H9 (cell line): ENCODE measurements at regions not wholly inside any gene's neighbourhood (a gene's known extent, or its start where the extent isn't known, plus 50 kb on each side); places are given as distances from the start of the nearest gene placed in this dataset.
A peak's percentile ranks its signal among the peaks of the same experiment; 100 is the strongest.

Experiments
- DNase-seq: peaks from one replicate; pipeline ENCODE4 v3.0.0-alpha.2; 2017
- H2AFZ ChIP-seq: one replicate; pipeline ENCODE4 v1.6.1; 2013; ENCODE audit warnings: mild to moderate bottlenecking, low read length, control low read depth, moderate library complexity
- H2AK5ac ChIP-seq: 2 replicates; pipeline ENCODE4 v1.6.1; 2013; ENCODE audit warnings: low read length, control low read depth, mixed read lengths; ENCODE audit not compliant: insufficient read length
- H2BK120ac ChIP-seq: one replicate; pipeline ENCODE4 v1.6.1; 2013; ENCODE audit warnings: low read depth, mild to moderate bottlenecking, low read length, control low read depth, inconsistent platforms; ENCODE audit not compliant: poor library complexity, severe bottlenecking
- H2BK12ac ChIP-seq: 2 replicates; pipeline ENCODE4 v1.6.1; 2013; ENCODE audit warnings: low read length, control low read depth, mixed read lengths, low read depth; ENCODE audit not compliant: insufficient read length
- H2BK15ac ChIP-seq: 2 replicates; pipeline ENCODE4 v1.6.1; 2013; ENCODE audit warnings: low read depth, low read length, control low read depth
- H2BK20ac ChIP-seq: one replicate; pipeline ENCODE4 v1.6.1; 2013; ENCODE audit warnings: low read depth, mild to moderate bottlenecking, low read length, control low read depth, inconsistent platforms; ENCODE audit not compliant: poor library complexity, severe bottlenecking
- H2BK5ac ChIP-seq: 2 replicates; pipeline ENCODE4 v1.6.1; 2013; ENCODE audit warnings: low read length, control low read depth, mixed read lengths; ENCODE audit not compliant: insufficient read length
- H3K14ac ChIP-seq: 2 replicates; pipeline ENCODE4 v1.6.1; 2013; ENCODE audit warnings: low read length, control low read depth; ENCODE audit not compliant: insufficient read depth
- H3K18ac ChIP-seq: 2 replicates; pipeline ENCODE4 v1.6.1; 2013; ENCODE audit warnings: low read depth, mild to moderate bottlenecking, mixed read lengths, low read length, control low read depth; ENCODE audit not compliant: insufficient read length
- H3K23ac ChIP-seq: 2 replicates; pipeline ENCODE4 v1.6.1; 2013; ENCODE audit warnings: low read length, control low read depth, mixed read lengths, low read depth; ENCODE audit not compliant: insufficient read length
- H3K23me2 ChIP-seq: 2 replicates; pipeline ENCODE4 v1.6.1; 2013; ENCODE audit warnings: low read depth, mild to moderate bottlenecking, mixed read lengths, low read length, control low read depth; ENCODE audit not compliant: insufficient read length, poor library complexity, severe bottlenecking
- H3K27ac ChIP-seq: 2 replicates; pipeline ENCODE4 v1.5.1; 2013; ENCODE audit warnings: low read length, control low read depth, mixed read lengths, low read depth; ENCODE audit not compliant: insufficient read length
- H3K27me3 ChIP-seq: 2 replicates; pipeline ENCODE4 v1.6.1; 2013; ENCODE audit warnings: low read length, control low read depth, inconsistent platforms; ENCODE audit not compliant: insufficient read depth
- H3K4ac ChIP-seq: 2 replicates; pipeline ENCODE4 v1.6.1; 2013; ENCODE audit warnings: low read depth, mild to moderate bottlenecking, control low read depth, inconsistent platforms, low read length, moderate library complexity
- H3K4me1 ChIP-seq: 2 replicates; pipeline ENCODE4 v1.6.1; 2013; ENCODE audit warnings: low read length, control low read depth, inconsistent platforms; ENCODE audit not compliant: insufficient read depth
- H3K4me2 ChIP-seq: 2 replicates; pipeline ENCODE4 v1.6.1; 2013; ENCODE audit warnings: low read length, control low read depth, mixed read lengths; ENCODE audit not compliant: insufficient read length, insufficient read depth
- H3K56ac ChIP-seq: 2 replicates; pipeline ENCODE4 v1.6.1; 2013; ENCODE audit warnings: low read depth, mild to moderate bottlenecking, mixed read lengths, low read length, control low read depth; ENCODE audit not compliant: insufficient read length
- H3K79me1 ChIP-seq: 2 replicates; pipeline ENCODE4 v1.6.1; 2013; ENCODE audit warnings: low read depth, mild to moderate bottlenecking, moderate library complexity, low read length, control low read depth, inconsistent platforms; ENCODE audit not compliant: insufficient read depth, poor library complexity, severe bottlenecking
- H3K79me2 ChIP-seq: 2 replicates; pipeline ENCODE4 v1.6.1; 2013; ENCODE audit warnings: low read length, control low read depth, inconsistent platforms; ENCODE audit not compliant: insufficient read depth
- H3K9ac ChIP-seq: 2 replicates; pipeline ENCODE4 v1.6.1; 2013; ENCODE audit warnings: low read length, control low read depth, mixed read lengths; ENCODE audit not compliant: insufficient read length; ENCODE audit errors: extremely low read depth
- H3K9me3 ChIP-seq: one replicate; pipeline ENCODE4 v1.6.1; 2013; ENCODE audit warnings: low read depth, low read length, inconsistent platforms; ENCODE audit not compliant: control insufficient read depth
- H3T11ph ChIP-seq: one replicate; pipeline ENCODE4 v1.6.1; 2013; ENCODE audit warnings: mild to moderate bottlenecking, low read length, control low read depth, inconsistent platforms
- H4K20me1 ChIP-seq: one replicate; pipeline ENCODE4 v1.6.1; 2013; ENCODE audit not compliant: control insufficient read depth, insufficient read length, insufficient read depth
- H4K5ac ChIP-seq: 2 replicates; pipeline ENCODE4 v1.6.1; 2013; ENCODE audit warnings: low read depth, mild to moderate bottlenecking, mixed read lengths, low read length, control low read depth; ENCODE audit not compliant: insufficient read length
- H4K8ac ChIP-seq: replicated peaks from 2 replicates; pipeline ENCODE4 v1.6.1; 2013; ENCODE audit warnings: low read length, control low read depth, mixed read lengths, low read depth; ENCODE audit not compliant: insufficient read length
- H4K91ac ChIP-seq: 2 replicates; pipeline ENCODE4 v1.6.1; 2013; ENCODE audit warnings: low read depth, mild to moderate bottlenecking, moderate library complexity, mixed read lengths, low read length, control low read depth; ENCODE audit not compliant: insufficient read length
- H3K27ac Mint-ChIP-seq, 3 experiments: 2 replicates in 2 of 3; 3 replicates in 1 of 3; pipeline ENCODE4 v1.8.0; 2020 to 2021; ENCODE audit warnings: mixed read lengths in 3 of 3, mild to moderate bottlenecking in 1 of 3, moderate library complexity in 1 of 3
- H3K27me3 Mint-ChIP-seq: 2 replicates; pipeline ENCODE4 v1.8.0; 2021; ENCODE audit warnings: low read depth, mild to moderate bottlenecking, moderate library complexity, mixed read lengths
- H3K36me3 Mint-ChIP-seq, 3 experiments: 2 replicates in 2 of 3; 3 replicates in 1 of 3; pipeline ENCODE4 v1.8.0; 2020 to 2021; ENCODE audit warnings: low read depth in 3 of 3, mixed read lengths in 3 of 3; ENCODE audit not compliant: insufficient read depth in 1 of 3
- H3K4me1 Mint-ChIP-seq, 2 experiments: 2 replicates each; pipeline ENCODE4 v1.8.0; 2020; ENCODE audit warnings: mixed read lengths in 2 of 2
- H3K4me3 Mint-ChIP-seq, 2 experiments: 2 replicates in 1 of 2; 3 replicates in 1 of 2; pipeline ENCODE4 v1.8.0; 2020 to 2021; ENCODE audit warnings: mild to moderate bottlenecking in 2 of 2, mixed read lengths in 2 of 2, moderate library complexity in 1 of 2
- H3K9me3 Mint-ChIP-seq, 2 experiments: 2 replicates in 1 of 2; 3 replicates in 1 of 2; pipeline ENCODE4 v1.8.0; 2020; ENCODE audit warnings: mild to moderate bottlenecking in 2 of 2, mixed read lengths in 2 of 2, moderate library complexity in 1 of 2
- WGBS: extraction: QIAGEN DNeasy Blood & Tissue Kit; methylation state at CpG from one replicate; pipeline ENCODE4 v1.1.7; 2013; ENCODE audit warnings: missing lambda C conversion rate, low lambda C conversion rate, mixed read lengths; ENCODE audit not compliant: insufficient read length; ENCODE audit errors: extremely low coverage; 5-methylcytosine and 5-hydroxymethylcytosine counted together
- TF ChIP-seq, protein P1 (sequence below): fragments of 200-600 bp; sonication (generic); conservative IDR thresholded peaks from 3 replicates; pipeline ENCODE4 v1.8.0; 2021; ENCODE audit warnings: antibody characterized with exemption, mild to moderate bottlenecking

DNA sequence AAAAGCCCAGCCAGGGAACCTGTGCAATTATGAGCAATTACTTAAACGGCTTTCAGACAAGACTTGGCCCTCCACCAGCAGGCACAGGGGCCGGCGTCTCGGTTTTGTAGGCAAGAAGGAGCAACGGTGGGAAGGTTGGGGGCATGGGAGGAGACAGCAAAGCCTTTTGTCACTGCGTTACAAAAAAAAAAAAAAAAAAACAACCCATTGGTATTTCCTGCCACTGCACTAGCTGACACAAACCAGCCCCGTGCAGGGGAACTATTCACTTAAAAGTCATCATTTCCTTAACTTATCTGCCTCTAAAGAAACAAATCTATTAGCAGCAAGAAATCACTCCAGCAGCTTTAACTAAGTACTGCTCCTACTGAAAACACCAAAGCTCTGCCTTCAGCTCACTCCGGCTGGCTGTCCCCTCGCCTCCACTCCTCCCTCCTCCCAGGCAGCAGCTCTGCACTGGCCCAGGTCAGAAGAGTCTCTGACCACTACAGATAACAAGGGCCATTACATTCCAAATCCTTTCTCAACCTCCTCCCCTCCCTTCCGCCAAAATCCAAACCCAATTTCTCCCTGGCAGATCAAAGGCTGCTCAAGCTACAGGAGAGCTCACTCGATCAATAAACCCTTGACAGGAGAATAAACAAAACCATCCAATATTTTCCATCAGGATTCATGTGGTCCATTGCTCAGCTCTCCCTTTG is 105.2 kb upstream of the CDKN3 start:
- Histone ChIP-seq H3K9me3 (no peaks in the 10 kb centered on the region), H3K4me1 (no peaks in the 10 kb centered on the region), H3K23ac (no peak overlapping the region), H3K18ac (no peak overlapping the region), H3K4ac (no peak overlapping the region), H2AK5ac (no peak overlapping the region), H3K79me1 (no peaks in the 10 kb centered on the region), H3K14ac (no peak overlapping the region), H3K27ac (no peak overlapping the region), H3K4me2 (no peak overlapping the region), H4K5ac (no peak overlapping the region), H2BK20ac (no peak overlapping the region), H3K56ac (no peak overlapping the region), H3K79me2 (no peaks in the 10 kb centered on the region), H3K27me3 (no peaks in the 10 kb centered on the region), H4K8ac (no peak overlapping the region), H4K20me1 (no peaks in the 10 kb centered on the region), H2BK120ac (no peak overlapping the region), H3K9ac (no peak overlapping the region), H2BK12ac (no peak overlapping the region), H3K23me2 (no peaks in the 10 kb centered on the region), H3T11ph (no peak overlapping the region), H2AFZ (no peak overlapping the region), H4K91ac (no peak overlapping the region), H2BK15ac (no peak overlapping the region), H2BK5ac (no peak overlapping the region)
- peak; percentile 54 for DNase-seq
- Mint-ChIP-seq H3K27ac (peak overlapping the region in 2 of 3 experiments; percentile 13 to 51; a peak in 5 of 7 replicates), H3K4me3 (peak overlapping the region in 1 of 2 experiments; percentile 24; a peak in 1 of 5 replicates), H3K36me3 (peaks cover 0 to 5% (median 2%) of the 10 kb centered on the region in 3 experiments; a peak in 2 of 7 replicates), H3K27me3 (no peaks in the 10 kb centered on the region), H3K9me3 (peaks cover 4 to 7% of the 10 kb centered on the region in 2 experiments; a peak in 3 of 5 replicates), H3K4me1 (peaks cover 11 to 12% of the 10 kb centered on the region in 2 experiments)
- TF ChIP-seq, protein P1, sequence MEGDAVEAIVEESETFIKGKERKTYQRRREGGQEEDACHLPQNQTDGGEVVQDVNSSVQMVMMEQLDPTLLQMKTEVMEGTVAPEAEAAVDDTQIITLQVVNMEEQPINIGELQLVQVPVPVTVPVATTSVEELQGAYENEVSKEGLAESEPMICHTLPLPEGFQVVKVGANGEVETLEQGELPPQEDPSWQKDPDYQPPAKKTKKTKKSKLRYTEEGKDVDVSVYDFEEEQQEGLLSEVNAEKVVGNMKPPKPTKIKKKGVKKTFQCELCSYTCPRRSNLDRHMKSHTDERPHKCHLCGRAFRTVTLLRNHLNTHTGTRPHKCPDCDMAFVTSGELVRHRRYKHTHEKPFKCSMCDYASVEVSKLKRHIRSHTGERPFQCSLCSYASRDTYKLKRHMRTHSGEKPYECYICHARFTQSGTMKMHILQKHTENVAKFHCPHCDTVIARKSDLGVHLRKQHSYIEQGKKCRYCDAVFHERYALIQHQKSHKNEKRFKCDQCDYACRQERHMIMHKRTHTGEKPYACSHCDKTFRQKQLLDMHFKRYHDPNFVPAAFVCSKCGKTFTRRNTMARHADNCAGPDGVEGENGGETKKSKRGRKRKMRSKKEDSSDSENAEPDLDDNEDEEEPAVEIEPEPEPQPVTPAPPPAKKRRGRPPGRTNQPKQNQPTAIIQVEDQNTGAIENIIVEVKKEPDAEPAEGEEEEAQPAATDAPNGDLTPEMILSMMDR: no peak
- no CpG with 5 or more reads among the region's 11 CpGs for WGBS
